CD4-positive, CD25-positive, alpha-beta regulatory T cell (primary cell): ENCODE measurements at regions not wholly inside any gene's neighbourhood (a gene's known extent, or its start where the extent isn't known, plus 50 kb on each side); places are given as distances from the start of the nearest gene placed in this dataset.
A peak's percentile ranks its signal among the peaks of the same experiment; 100 is the strongest.
"Not testable (repeated sequence)": the region's sequence is repeated elsewhere in the genome, so short reads cannot be mapped to it uniquely, and the experiment has no call there.

ENCODE experiments used
- ATAC-seq, 2 donors: fragments of 150-1000 bp; cut with Tn5 transposase; one replicate each; pipeline ENCODE4 v1.10.0; 2021; ENCODE audit warnings: low read depth in 2 of 2, moderate number of reproducible peaks in 2 of 2, moderate library complexity in 1 of 2
- DNase-seq, 3 donors: peaks; one replicate each; pipeline versions ENCODE4 v3.0.0 to v3.0.0-alpha.2; 2012 to 2022; ENCODE audit warnings: mixed read lengths in 1 of 3
- H3K27ac ChIP-seq: one replicate; pipeline ENCODE4 v1.7.0; 2013; ENCODE audit warnings: mild to moderate bottlenecking, low read length; ENCODE audit not compliant: insufficient read depth, poor library complexity, severe bottlenecking
- H3K27me3 ChIP-seq: one replicate; pipeline ENCODE4 v1.7.0; 2013; ENCODE audit warnings: low read length; ENCODE audit not compliant: control insufficient read depth, insufficient read depth
- H3K36me3 ChIP-seq: one replicate; pipeline ENCODE4 v1.7.0; 2013; ENCODE audit warnings: mild to moderate bottlenecking, low read length, moderate library complexity; ENCODE audit not compliant: control insufficient read depth, insufficient read depth
- H3K4me1 ChIP-seq: 2 replicates; pipeline ENCODE4 v1.7.0; 2013; ENCODE audit warnings: mild to moderate bottlenecking, low read length; ENCODE audit not compliant: insufficient read depth, control insufficient read depth, poor library complexity, severe bottlenecking
- H3K4me3 ChIP-seq: one replicate; pipeline ENCODE4 v1.7.0; 2013; ENCODE audit warnings: low read depth, mild to moderate bottlenecking, low read length, moderate library complexity
- H3K9me3 ChIP-seq, 2 experiments: 1 replicate in 1 of 2; 2 replicates in 1 of 2; pipeline ENCODE4 v1.7.0; 2013; ENCODE audit warnings: low read length in 2 of 2, mild to moderate bottlenecking in 1 of 2, moderate library complexity in 1 of 2; ENCODE audit not compliant: control insufficient read depth in 2 of 2
- H3K27ac Mint-ChIP-seq, 3 donors: one replicate each; pipeline ENCODE4 v1.8.0; 2020 to 2022; ENCODE audit warnings: mild to moderate bottlenecking in 3 of 3, mixed read lengths in 3 of 3, moderate library complexity in 2 of 3
- H3K27me3 Mint-ChIP-seq: one replicate; pipeline ENCODE4 v1.8.0; 2022; ENCODE audit warnings: mild to moderate bottlenecking, mixed read lengths
- H3K36me3 Mint-ChIP-seq: one replicate; pipeline ENCODE4 v1.8.0; 2020; ENCODE audit warnings: mixed read lengths
- H3K4me1 Mint-ChIP-seq, 4 donors: one replicate each; pipeline ENCODE4 v1.8.0; 2020 to 2022; ENCODE audit warnings: mixed read lengths in 4 of 4, mild to moderate bottlenecking in 1 of 4
- H3K4me3 Mint-ChIP-seq, 4 donors: one replicate each; pipeline ENCODE4 v1.8.0; 2020 to 2022; ENCODE audit warnings: mild to moderate bottlenecking in 4 of 4, mixed read lengths in 4 of 4, moderate library complexity in 3 of 4
- H3K9me3 Mint-ChIP-seq, 7 donors: one replicate each; pipeline ENCODE4 v1.8.0; 2020 to 2022; ENCODE audit warnings: mixed read lengths in 7 of 7, mild to moderate bottlenecking in 3 of 7, moderate library complexity in 2 of 7

GRCh38 chr12:116380108-116380507, 102.6 kb upstream of the MED13L start:
- ATAC-seq = no peak
- no peaks in the 10 kb centered on the region for H3K27me3 Mint-ChIP-seq
- Histone ChIP-seq H3K36me3 (no peaks in the 10 kb centered on the region), H3K4me1 (no peaks in the 10 kb centered on the region), H3K27me3 (no peaks in the 10 kb centered on the region), H3K4me3 (no peak overlapping the region), H3K27ac (no peak overlapping the region), H3K9me3 (no peaks in the 10 kb centered on the region)
- no peak for DNase-seq
- H3K9me3 Mint-ChIP-seq = peaks cover 0 to 4% (median 0%) of the 10 kb centered on the region in 7 donors
- H3K4me3 Mint-ChIP-seq = no peak overlapping the region
- no peaks in the 10 kb centered on the region for H3K36me3 Mint-ChIP-seq
- H3K4me1 Mint-ChIP-seq = peaks cover 0 to 2% (median 0%) of the 10 kb centered on the region in 4 donors
- no peak overlapping the region for H3K27ac Mint-ChIP-seq

- DNase-seq, ATAC-seq, H3K4me1 ChIP-seq, H3K27ac ChIP-seq, H3K36me3 Mint-ChIP-seq, H3K4me1 Mint-ChIP-seq, H3K36me3 ChIP-seq, H3K27me3 ChIP-seq, H3K27ac Mint-ChIP-seq, H3K4me3 ChIP-seq, H3K27me3 Mint-ChIP-seq, H3K4me3 Mint-ChIP-seq, H3K9me3 ChIP-seq, H3K9me3 Mint-ChIP-seq: not testable (repeated sequence)
Observed at GRCh38 chr12:116380740-116381139, 103.2 kb upstream of the MED13L start.

DNA sequence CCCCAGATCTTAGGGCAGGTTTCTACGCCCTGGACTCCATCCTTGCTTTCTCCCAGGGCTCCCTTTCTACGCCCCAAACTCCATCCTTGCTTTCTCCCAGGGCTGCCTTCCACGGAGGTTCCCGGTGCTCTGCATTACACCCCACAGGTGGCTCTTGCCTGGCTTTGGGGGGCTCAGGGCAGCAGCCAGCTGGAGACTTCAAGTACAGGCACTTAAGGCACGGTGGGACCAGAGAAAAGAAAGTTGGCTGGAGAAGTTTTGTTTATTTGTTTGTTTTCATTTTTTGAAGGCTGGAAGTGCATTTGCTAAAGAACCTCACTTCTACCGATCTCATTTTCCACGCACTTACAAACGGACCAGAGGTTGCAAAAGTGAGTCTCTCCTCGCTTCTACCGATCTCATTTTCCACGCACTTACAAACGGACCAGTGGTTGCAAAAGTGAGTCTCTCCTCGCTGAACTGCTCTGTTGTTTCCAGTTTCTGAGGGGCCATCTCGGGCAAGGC, 103.8 kb upstream of the MED13L start:
- H3K36me3 Mint-ChIP-seq = no peaks in the 10 kb centered on the region
- no peaks in the 10 kb centered on the region for H3K4me1 ChIP-seq
- H3K9me3 Mint-ChIP-seq = peaks cover 0 to 2% (median 0%) of the 10 kb centered on the region in 7 donors
- no peak for ATAC-seq
- no peak overlapping the region for H3K4me3 Mint-ChIP-seq
- H3K4me3 ChIP-seq = no peak overlapping the region
- no peaks in the 10 kb centered on the region for H3K9me3 ChIP-seq
- no peaks in the 10 kb centered on the region for H3K36me3 ChIP-seq
- peaks cover 0 to 3% (median 0%) of the 10 kb centered on the region in 4 donors for H3K4me1 Mint-ChIP-seq
- no peak overlapping the region for H3K27ac Mint-ChIP-seq
- H3K27ac ChIP-seq = no peak overlapping the region
- H3K27me3 Mint-ChIP-seq = no peaks in the 10 kb centered on the region
- no peak for DNase-seq
- H3K27me3 ChIP-seq = no peaks in the 10 kb centered on the region

DNA sequence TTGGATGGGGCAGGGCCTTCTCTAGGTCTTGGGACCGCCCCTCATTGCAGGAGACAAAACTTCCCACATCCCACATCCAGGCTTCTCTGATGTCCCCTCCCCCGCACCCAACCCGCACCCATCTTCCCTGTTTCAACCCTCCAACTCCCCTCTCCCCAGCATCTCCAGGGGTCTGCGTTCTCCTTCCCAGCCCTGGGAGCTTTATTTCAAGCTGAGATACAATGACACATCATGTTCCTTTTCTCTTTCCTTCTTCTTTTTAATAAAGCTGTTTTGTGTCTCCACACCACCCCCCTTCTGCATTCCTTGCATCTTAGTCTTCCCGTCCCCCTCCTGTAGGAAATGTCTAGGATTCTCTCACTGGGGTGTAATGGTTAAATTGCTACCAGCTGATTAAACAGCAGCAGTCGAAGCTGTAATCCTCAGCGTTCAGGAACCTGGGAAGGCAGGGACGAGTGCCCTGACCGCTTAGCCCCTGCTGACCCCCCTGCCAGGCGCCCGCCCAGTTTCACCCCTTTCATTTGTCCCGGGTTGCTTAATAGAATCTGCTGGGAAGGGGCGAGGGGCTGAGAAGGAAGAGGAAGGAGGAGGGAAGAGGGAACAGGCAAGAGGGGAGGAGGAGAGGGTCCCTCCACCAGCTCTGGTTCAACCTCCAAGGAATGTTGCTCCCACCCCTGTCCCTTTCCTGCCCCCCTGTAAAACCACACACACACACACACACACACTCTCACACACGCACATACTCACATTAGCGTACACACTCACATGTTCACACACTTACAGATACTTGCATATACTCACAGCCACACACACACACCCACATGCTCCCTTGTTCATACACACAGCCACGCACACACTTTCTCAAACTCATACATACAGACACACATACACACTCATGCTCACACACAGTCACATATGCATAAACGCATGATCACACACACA, 104.5 kb upstream of the MED13L start:
- Histone ChIP-seq H3K4me1 (no peaks in the 10 kb centered on the region), H3K9me3 (no peaks in the 10 kb centered on the region), H3K4me3 (no peak overlapping the region), H3K27ac (no peak overlapping the region), H3K36me3 (no peaks in the 10 kb centered on the region), H3K27me3 (no peaks in the 10 kb centered on the region)
- ATAC-seq = no peak
- Mint-ChIP-seq H3K27me3 (no peaks in the 10 kb centered on the region), H3K27ac (no peak overlapping the region), H3K4me1 (peaks cover 0 to 3% (median 0%) of the 10 kb centered on the region in 4 donors), H3K36me3 (no peaks in the 10 kb centered on the region), H3K9me3 (peaks cover 0 to 2% (median 0%) of the 10 kb centered on the region in 7 donors), H3K4me3 (no peak overlapping the region)
- no peak for DNase-seq

- H3K27ac ChIP-seq = no peak overlapping the region
- Mint-ChIP-seq H3K27ac (no peak overlapping the region), H3K4me1 (peaks cover 0 to 3% (median 0%) of the 10 kb centered on the region in 4 donors), H3K36me3 (no peaks in the 10 kb centered on the region), H3K27me3 (no peaks in the 10 kb centered on the region), H3K9me3 (peaks cover 0 to 2% (median 0%) of the 10 kb centered on the region in 7 donors), H3K4me3 (no peak overlapping the region)
- no peak overlapping the region for H3K4me3 ChIP-seq
- no peaks in the 10 kb centered on the region for H3K9me3 ChIP-seq
- no peak for DNase-seq
- H3K36me3 ChIP-seq = no peaks in the 10 kb centered on the region
- ATAC-seq = no peak
- H3K27me3 ChIP-seq = no peaks in the 10 kb centered on the region
- no peaks in the 10 kb centered on the region for H3K4me1 ChIP-seq
Observed at GRCh38 chr12:116382686-116383530, 105.4 kb upstream of the MED13L start.

- peaks cover 0 to 2% (median 0%) of the 10 kb centered on the region in 7 donors for H3K9me3 Mint-ChIP-seq
- DNase-seq = no peak
- no peak overlapping the region for H3K27ac Mint-ChIP-seq
- no peak for ATAC-seq
- H3K36me3 Mint-ChIP-seq = no peaks in the 10 kb centered on the region
- no peaks in the 10 kb centered on the region for H3K36me3 ChIP-seq
- no peaks in the 10 kb centered on the region for H3K27me3 ChIP-seq
- no peaks in the 10 kb centered on the region for H3K9me3 ChIP-seq
- H3K4me3 ChIP-seq = no peak overlapping the region
- no peak overlapping the region for H3K27ac ChIP-seq
- peaks cover 7% of the 10 kb centered on the region for H3K27me3 Mint-ChIP-seq
- H3K4me3 Mint-ChIP-seq = no peak overlapping the region
- H3K4me1 Mint-ChIP-seq = peaks cover 0 to 3% (median 1%) of the 10 kb centered on the region in 4 donors
- no peaks in the 10 kb centered on the region for H3K4me1 ChIP-seq
Observed at GRCh38 chr12:116384175-116384574, 106.7 kb upstream of the MED13L start.

DNA sequence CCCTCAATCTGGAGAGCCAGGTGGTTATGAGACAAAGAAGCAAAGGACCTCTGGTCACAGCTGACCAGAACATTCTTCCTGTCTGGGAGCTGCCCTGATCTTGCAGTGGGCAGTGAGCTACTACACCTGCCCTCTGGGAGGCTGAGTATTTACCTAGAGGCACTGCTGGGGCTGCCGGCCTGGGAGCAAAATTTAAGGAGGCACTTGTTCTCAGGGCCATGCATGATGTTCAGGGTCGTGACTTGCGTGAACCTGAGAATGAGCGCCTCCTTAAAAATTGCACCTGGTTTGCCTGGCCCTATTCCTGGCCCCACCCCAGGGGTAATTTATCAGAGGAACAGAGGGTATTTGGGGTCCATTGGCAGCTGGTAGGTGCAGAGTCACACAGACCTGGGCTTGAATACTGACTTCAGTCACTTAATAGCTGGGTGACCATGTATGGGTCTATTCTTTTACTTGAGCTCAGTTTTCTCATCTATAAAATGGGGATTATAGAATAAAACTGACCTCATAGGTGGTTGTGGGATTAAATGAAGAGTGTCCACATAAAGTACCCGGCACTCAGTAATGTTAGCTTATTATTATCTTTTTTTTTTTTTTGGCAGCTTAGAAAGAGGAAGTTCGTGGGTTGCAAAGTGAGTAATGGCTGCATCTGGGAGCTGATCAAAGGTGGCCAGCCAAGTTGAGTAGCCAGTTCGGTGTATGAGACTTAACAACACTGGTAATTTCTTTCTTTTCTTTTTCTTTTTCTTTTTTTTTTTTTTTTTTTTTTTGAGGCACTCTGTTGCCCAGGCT, 107.4 kb upstream of the MED13L start:
- H3K27me3 Mint-ChIP-seq = peaks cover 9% of the 10 kb centered on the region
- H3K27ac Mint-ChIP-seq = no peak overlapping the region
- ATAC-seq (peak in 1 of 2 donors; percentile 34), DNase-seq (no peak)
- Histone ChIP-seq H3K27ac (no peak overlapping the region), H3K4me3 (no peak overlapping the region), H3K4me1 (no peaks in the 10 kb centered on the region), H3K9me3 (no peaks in the 10 kb centered on the region), H3K36me3 (no peaks in the 10 kb centered on the region), H3K27me3 (no peaks in the 10 kb centered on the region)
- peaks cover 0 to 5% (median 1%) of the 10 kb centered on the region in 4 donors for H3K4me1 Mint-ChIP-seq
- no peak overlapping the region for H3K4me3 Mint-ChIP-seq
- H3K9me3 Mint-ChIP-seq = peaks cover 0 to 2% (median 0%) of the 10 kb centered on the region in 7 donors
- no peaks in the 10 kb centered on the region for H3K36me3 Mint-ChIP-seq
